Stimulated activated CD8-positive, alpha-beta memory T cell treated with anti-CD3 and anti-CD28 coated beads, Interleukin-7, amount 100 ng/mL, for 1 hour (primary cell): ENCODE measurements at regions not wholly inside any gene's neighbourhood (a gene's known extent, or its start where the extent isn't known, plus 50 kb on each side); places are given as distances from the start of the nearest gene placed in this dataset.

Experiments used
- DNase-seq, 2 donors: peaks; one replicate each; pipeline ENCODE4 v3.0.0-alpha.2; 2020; ENCODE audit warnings: low read depth in 2 of 2

GRCh38 chr2:240319855-240320203 lies 115.6 kb upstream of the GPC1 start:
- no peak for DNase-seq

GRCh38 chr2:240320204-240320993 lies 115.1 kb upstream of the GPC1 start:
- DNase-seq = no peak

DNA sequence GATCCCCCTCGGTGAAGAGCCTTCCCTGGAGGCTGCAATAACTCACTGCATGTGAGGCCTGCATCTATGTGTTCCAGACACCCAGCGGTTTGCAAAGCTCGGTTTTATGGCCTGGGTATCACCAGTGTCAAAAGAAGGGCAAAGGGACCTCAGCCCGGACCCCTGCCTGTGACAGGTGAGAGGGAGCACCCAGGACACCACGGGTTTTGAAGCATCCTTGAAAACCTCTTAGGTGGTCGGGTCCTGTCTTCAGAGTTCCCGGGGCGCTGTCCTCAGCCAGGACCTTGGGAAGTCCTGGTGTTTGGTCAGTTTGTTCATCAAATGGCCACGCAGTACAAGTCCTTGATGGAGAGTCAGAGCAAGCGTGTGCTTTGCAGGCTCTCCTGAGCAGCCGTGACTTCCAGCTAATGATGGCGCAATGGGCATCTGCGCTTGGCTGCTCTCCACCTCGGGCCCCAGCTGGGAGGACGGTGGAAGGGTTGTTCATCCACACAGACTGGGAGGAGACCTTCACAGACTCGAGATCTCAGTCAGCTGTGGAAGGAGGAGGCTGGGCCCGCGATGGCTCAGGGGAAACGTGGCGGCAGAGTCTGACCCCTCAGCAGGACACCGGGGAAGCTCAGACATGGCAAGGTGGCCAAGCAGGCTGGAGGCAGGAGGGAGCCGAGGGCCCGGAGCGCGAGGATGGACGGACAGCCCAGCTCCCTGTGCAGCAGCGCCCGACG lies 113.1 kb upstream of the GPC1 start:
- no peak for DNase-seq

DNA sequence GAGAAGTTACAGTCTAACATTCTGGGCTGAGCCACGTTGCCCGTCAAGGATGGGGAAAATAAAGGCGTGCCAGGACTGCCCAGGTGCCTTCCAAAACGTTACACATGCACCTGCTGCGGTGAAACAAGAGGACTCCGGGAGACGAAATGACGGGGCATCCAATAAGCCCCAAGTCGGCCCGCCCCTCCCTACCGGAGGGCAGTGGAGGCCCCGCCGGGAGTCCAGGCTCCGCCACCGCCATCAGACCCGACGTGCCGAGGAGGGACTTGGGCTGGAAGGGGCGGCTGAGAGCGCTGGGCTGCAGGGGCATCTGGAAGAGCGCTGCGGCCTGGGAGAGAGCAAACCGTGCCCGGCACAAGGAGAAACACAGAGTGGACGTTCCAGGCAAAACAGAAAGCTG lies 112.5 kb upstream of the GPC1 start:
- no peak for DNase-seq

- DNase-seq = no peak
Measured at GRCh38 chr2:240323601-240324291, 111.7 kb upstream of the GPC1 start.

DNA sequence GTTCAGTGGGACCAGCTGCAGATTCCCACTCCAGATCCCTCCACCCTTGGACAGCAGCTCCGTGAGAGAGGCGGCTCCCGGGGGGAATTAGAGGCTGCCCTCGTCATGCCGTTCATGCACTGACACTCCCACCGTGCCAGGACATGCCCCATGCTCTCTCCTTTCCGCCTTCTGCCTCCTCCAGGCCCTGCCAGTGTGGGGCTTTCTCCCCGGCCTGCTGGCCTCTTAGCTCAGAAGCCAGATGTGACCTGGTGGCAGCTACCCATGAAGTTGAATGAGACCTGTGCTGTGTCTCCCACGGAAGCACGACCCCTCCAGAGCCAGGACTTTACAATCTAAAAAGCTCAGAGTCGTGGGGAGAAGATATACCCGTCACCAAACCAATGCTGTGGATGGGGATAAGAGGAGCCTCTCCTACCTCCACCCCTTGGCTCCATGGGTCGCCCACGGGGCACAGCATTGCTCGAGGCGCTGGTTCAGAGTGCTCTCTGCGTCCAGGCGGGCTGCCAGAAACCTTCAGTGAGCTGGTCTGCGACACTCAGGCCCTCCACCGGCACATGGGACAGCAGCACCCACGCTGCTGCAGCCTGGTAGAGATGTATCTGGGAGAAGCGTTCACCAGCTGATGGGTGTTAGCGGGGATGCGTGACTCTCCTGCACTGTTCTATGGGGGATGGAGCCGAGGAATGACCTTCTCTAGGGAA lies 111.0 kb upstream of the GPC1 start:
- no peak for DNase-seq

GRCh38 chr2:240325016-240326007 lies 110.2 kb upstream of the GPC1 start:
- DNase-seq = no peak

- DNase-seq = no peak
Measured at GRCh38 chr2:240326246-240326645, 109.2 kb upstream of the GPC1 start.

DNA sequence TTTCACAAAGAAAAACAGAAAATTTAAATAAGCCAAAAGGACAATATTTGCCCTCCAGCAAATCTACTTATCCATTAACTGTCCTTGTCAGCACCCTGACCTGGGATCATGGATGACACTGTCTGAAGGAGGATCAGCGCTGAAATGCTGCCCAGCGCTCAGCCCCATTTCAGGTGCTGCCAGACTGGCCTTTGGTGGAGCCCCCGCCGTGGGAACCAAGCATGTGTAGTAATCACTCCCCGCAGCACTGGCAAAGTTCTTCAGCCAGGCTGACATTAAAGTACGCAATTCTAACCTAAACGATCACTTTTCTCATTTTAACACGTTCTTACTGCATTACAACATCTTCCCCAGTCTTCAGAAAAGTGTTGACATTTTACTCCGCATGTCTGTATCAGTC lies 108.6 kb upstream of the GPC1 start:
- no peak for DNase-seq

- no peak for DNase-seq
Measured at GRCh38 chr2:240327566-240327965, 107.9 kb upstream of the GPC1 start.

- DNase-seq = no peak
Measured at GRCh38 chr2:240328526-240328925, 106.9 kb upstream of the GPC1 start.

- no peak for DNase-seq
Measured at GRCh38 chr2:240329116-240329665, 106.3 kb upstream of the GPC1 start.

- DNase-seq = no peak
Measured at GRCh38 chr2:240329778-240330177, 105.7 kb upstream of the GPC1 start.

DNA sequence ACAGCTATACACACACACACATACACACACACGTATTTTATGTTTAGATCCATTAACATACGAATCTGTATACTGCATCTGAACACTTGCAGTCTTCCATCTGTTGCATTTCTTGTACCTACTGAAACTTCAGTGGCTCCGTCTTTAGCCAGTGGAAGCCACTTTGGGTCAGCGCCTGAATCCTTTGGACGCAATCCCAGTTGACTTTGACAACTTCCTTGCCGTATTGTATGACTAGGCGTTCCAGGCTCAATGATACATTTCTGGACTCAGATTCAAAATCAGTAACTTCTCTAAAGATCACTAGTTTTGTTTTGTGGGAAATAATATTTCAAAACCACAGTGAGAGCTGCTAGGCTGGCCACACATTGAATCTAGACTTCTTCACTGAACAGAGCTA lies 101.5 kb upstream of the GPC1 start:
- no peak for DNase-seq

DNA sequence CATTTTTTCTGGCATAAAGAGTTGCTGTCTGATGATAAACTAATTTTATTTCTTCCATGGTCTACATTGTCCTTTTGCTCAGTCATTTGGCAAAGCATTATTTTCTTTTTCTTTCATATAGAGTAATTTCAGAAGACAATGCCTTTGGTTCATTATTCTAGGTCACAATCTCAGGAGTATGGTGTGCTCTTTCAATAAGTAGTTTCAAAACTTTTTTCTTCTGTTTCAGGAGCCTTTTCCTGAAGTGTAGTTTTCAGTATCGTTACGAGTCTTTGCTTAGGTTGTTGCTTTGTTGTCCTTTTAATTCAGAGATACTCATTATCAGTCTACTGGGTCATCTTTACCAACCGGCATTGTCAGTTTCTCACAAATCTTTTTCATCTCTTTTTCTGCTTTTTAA lies 100.4 kb upstream of the GPC1 start:
- DNase-seq = no peak

GRCh38 chr2:240336820-240337427 lies 98.5 kb upstream of the GPC1 start:
- DNase-seq = no peak

DNA sequence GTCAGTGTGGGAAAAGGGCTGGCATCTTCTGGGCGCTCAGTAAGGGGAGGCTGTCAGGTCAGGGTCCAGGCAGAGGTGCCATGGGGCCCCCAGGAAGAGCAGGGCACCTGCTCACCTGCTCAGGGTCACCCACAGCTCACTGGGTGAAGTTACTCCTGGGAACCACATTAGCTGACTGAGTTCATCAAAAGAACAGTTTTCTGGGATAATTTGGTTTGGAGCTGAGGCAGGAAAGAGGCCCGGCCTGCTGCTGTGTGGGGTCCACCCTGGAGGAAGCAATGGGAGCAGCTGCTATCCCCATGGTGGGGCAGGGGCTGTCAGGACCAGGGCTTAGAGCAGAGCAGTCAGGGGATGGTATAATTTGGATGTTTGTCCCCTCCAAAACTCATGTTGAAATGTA lies 97.2 kb upstream of the GPC1 start:
- DNase-seq = no peak

DNA sequence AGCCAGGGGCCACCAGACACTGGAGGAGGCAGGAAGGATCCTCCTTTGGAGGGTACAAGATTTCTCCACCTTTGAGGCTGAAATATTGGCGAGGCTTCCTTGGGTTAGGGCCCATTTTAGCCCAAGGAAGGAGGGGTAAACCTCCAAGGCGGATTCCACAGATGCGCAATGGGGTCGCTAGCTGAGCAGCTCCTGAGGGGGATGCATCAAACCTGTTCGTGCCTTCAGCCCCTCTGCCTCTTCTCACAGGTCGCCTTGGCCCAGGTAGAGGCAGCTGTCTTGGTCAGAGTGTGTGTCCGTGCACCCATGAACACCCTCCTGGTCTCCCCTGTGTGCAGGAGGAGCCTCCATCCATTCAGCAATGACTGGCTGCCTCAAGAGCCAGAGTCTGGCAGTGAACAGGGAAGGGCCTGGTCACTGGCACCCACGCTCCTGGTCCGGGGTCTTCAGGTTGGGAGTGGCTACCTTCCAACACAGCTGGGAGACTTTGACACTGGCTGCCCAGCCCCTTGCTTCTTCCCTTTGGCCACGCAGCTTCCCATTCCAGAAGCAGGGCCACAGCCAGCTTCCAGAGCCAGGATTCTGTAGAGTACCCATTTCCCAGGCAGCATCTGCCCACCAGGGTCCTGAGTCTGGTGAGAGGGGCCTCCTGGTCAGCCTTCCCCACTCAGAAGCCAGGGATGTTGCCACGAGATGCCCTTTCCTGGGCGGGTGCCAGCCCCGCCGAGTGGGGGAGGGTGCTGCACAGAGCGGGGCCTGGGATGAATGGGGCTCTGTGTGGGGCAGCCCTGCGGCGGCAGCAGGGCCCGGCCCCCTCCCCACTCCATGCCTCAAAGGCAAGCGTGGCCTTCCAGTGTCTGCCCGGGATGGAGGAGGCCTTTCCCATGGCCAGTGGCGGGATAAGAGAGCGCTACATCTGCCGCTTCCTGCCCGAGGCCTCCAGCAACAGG lies 95.8 kb upstream of the GPC1 start:
- DNase-seq = no peak

DNA sequence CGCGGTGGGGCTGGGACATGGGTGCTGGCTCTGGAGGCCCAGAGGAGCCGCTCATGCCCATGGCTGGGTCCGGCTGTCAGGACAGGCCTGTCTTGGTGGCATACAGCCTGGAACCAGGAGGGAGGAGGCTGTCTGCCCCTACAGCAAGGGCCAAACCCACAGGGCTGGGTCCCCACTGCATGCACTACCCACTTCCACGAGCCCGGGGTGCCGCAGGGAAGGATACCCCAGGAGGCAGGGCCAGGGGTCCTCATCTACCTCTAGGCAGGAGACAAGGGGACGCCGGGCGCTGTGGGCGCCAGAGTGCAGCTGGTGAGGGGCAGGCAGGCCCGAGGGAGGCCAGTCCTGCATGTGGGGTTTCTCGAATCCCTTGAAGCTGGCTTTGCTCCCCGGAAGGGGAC lies 95.1 kb upstream of the GPC1 start:
- DNase-seq = no peak
